ENCODE measurements at regions not wholly inside any gene's neighbourhood (a gene's known extent, or its start where the extent isn't known, plus 50 kb on each side); places are given as distances from the start of the nearest gene placed in this dataset.

GRCh38 chr5:174667526-174667925 lies 56.9 kb upstream of the MSX2 start:
- in situ Hi-C loops (cut with MboI; ENCODE audit: low sequenced_read_pairs in 4 of 4) = no loop called here
- TF ChIP-seq POLR2A (IDR thresholded peaks at IDR 0.05) = no peak
- TF ChIP-seq CTCF (IDR thresholded peaks at IDR 0.05 in 4 of 5, conservative IDR thresholded peaks at IDR 0.05 in 1 of 5) = no peak
- DNase-seq (no peak), ATAC-seq (no peak)
- no peak overlapping the region for H3K27ac ChIP-seq
- no peaks in the 10 kb centered on the region for H3K36me3 ChIP-seq
- H3K27me3 ChIP-seq = no peaks in the 10 kb centered on the region
- H3K4me3 ChIP-seq = no peak overlapping the region
- H3K9me3 ChIP-seq = no peaks in the 10 kb centered on the region
- H3K4me1 ChIP-seq = no peaks in the 10 kb centered on the region
- intact Hi-C loops (cut with DNase I; ENCODE audit: low total_unique reads) = no loop called here

GRCh38 chr5:174668349-174668748 lies 56.0 kb upstream of the MSX2 start:
- Histone ChIP-seq H3K27ac (no peak overlapping the region), H3K36me3 (no peaks in the 10 kb centered on the region), H3K27me3 (no peaks in the 10 kb centered on the region), H3K9me3 (no peaks in the 10 kb centered on the region), H3K4me1 (no peaks in the 10 kb centered on the region), H3K4me3 (no peak overlapping the region)
- ATAC-seq = no peak
- intact Hi-C loops (cut with DNase I; ENCODE audit: low total_unique reads) (no loop called here), in situ Hi-C loops (cut with MboI; ENCODE audit: low sequenced_read_pairs in 4 of 4) (no loop called here)
- DNase-seq = no peak
- TF ChIP-seq POLR2A (IDR thresholded peaks at IDR 0.05) (no peak), CTCF (IDR thresholded peaks at IDR 0.05 in 4 of 5, conservative IDR thresholded peaks at IDR 0.05 in 1 of 5) (no peak)

Data from gastrocnemius medialis (tissue), 4 donors.